HG03135 (cell line): ENCODE measurements at regions not wholly inside any gene's neighbourhood (a gene's known extent, or its start where the extent isn't known, plus 50 kb on each side); places are given as distances from the start of the nearest gene placed in this dataset.
"Not testable (repeated sequence)": the region's sequence is repeated elsewhere in the genome, so short reads cannot be mapped to it uniquely, and the experiment has no call there.

Experiments used
- ATAC-seq: cut with Tn5 transposase; IDR thresholded peaks from one replicate; pipeline ENCODE4 v1.9.1; 2021; ENCODE audit warnings: mild to moderate bottlenecking, moderate library complexity; ENCODE audit not compliant: unreplicated experiment

GRCh38 chr4:176619430-176619829 is 173.3 kb downstream of the VEGFC start:
- ATAC-seq = no peak

GRCh38 chr4:176622251-176622948 is 170.3 kb downstream of the VEGFC start:
- ATAC-seq = no peak

- not testable (repeated sequence) for ATAC-seq
These were observed 167.6 kb downstream of the VEGFC start for GRCh38 chr4:176624983-176625610.

- ATAC-seq = no peak
These were observed 164.8 kb downstream of the VEGFC start for GRCh38 chr4:176627916-176628315.

GRCh38 chr4:176631611-176632010 is 161.1 kb downstream of the VEGFC start:
- no peak for ATAC-seq
